GM10248 (cell line): ENCODE measurements at regions not wholly inside any gene's neighbourhood (a gene's known extent, or its start where the extent isn't known, plus 50 kb on each side); places are given as distances from the start of the nearest gene placed in this dataset.

Experiments
- CTCF ChIA-PET: fragments of 300-600 bp; sonication (Branson Sonifier 250); formaldehyde crosslinking; extraction: SDS; loops from one replicate; lab custom pipeline; 2021; ENCODE audit warnings: antibody characterized with exemption; lab: Yijun Ruan, JAX
- POLR2A ChIA-PET: fragments of 350-650 bp; sonication (Branson Sonifier 250); formaldehyde crosslinking; extraction: SDS; loops from one replicate; lab custom pipeline; 2020; ENCODE audit warnings: antibody characterized with exemption; lab: Yijun Ruan, JAX
- DNase-seq: peaks from one replicate; pipeline ENCODE4 v3.0.0; 2012; ENCODE audit errors: extremely low spot score
- TF ChIP-seq, protein P1 (sequence below): IDR thresholded peaks from 2 replicates; pipeline ENCODE4 v1.5.1; 2012; ENCODE audit warnings: mild to moderate bottlenecking, low read depth; ENCODE audit errors: extremely low read depth, missing control alignments, control extremely low read depth

DNA sequence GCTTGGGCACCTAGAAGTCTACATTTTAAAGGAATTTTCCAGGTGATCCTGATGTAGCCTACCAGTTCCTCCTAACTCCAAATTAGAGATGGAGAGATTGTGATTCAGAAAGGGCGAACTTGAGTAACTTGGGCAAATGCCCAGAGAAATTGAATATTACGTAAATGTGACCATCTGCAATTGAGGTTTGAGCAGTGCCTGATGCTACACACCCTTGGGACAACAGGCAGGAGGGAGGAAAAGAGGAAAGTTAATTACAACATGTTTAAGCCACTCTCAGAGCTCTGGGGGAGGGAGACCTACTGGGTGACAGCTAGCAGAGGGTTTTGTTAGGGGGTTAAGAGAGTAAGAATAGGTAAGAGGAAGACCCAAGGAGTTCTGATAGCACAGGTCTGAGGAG, 208.9 kb downstream of the LPIN1 start:
- ChIA-PET POLR2A (no interaction called here), CTCF (no interaction called here)
- no peak for DNase-seq
- TF ChIP-seq, protein P1, sequence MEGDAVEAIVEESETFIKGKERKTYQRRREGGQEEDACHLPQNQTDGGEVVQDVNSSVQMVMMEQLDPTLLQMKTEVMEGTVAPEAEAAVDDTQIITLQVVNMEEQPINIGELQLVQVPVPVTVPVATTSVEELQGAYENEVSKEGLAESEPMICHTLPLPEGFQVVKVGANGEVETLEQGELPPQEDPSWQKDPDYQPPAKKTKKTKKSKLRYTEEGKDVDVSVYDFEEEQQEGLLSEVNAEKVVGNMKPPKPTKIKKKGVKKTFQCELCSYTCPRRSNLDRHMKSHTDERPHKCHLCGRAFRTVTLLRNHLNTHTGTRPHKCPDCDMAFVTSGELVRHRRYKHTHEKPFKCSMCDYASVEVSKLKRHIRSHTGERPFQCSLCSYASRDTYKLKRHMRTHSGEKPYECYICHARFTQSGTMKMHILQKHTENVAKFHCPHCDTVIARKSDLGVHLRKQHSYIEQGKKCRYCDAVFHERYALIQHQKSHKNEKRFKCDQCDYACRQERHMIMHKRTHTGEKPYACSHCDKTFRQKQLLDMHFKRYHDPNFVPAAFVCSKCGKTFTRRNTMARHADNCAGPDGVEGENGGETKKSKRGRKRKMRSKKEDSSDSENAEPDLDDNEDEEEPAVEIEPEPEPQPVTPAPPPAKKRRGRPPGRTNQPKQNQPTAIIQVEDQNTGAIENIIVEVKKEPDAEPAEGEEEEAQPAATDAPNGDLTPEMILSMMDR, result no peak

DNA sequence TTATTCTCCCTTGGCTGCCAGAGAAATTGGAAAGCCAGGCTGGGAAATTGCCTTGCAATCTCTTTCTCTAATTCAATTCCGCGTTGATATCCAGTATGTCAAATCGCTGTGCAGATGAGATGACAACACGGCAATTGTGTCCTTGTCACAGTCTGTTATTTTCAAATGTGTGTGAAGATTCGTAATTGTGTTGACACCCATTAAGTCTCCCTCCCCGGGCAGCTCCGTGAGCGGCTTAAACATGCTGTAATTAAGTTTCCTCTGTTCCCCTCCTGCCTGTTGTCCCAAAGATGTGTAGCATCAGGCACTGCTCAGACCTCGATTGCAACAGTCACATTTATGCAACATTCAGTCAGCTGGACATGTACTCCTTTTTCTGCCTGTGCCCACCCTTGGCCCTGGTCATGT, 209.5 kb downstream of the LPIN1 start:
- POLR2A ChIA-PET, result no interaction called here
- TF ChIP-seq, protein P1, result no peak
- DNase-seq, result no peak

DNA sequence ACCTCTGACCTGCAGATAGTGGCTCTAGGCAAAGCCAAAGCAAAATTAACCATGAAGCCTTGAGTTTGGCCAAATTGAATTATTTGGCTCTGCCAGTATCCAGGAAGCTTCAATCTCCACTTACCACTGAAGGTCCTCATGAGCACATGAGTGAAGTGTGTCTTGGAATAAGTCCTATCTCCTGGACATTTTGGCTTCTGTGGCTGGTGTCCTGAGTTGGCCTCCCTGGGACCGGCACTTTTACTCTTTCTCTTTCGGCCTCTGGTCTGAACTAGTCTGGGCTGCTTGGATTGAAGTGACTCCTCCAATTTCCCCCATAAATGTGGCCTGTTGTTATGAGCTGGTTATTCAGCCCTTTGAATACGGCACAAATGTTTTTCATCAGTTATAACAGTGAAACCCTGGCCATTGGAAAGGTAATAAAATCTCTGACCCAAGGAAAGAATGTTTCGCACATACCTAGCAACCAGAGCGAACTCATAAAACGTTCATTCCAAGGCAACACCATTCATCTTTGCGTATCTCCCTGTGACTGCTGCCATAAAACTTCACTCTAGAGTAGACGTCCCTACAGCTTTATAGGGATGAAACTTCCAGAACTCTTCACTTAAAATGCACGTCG, 216.4 kb downstream of the LPIN1 start:
- CTCF ChIA-PET, result interaction anchor here (1.2 kb wide), 1 partner anchor 15 kb away, joined by 5 read pairs; no protein-coding TSS in a partner anchor
- no peak for DNase-seq
- TF ChIP-seq, protein P1, result no peak

More for the DNA sequence above, 209.5 kb downstream of the LPIN1 start:
- CTCF ChIA-PET, result no interaction called here

DNA sequence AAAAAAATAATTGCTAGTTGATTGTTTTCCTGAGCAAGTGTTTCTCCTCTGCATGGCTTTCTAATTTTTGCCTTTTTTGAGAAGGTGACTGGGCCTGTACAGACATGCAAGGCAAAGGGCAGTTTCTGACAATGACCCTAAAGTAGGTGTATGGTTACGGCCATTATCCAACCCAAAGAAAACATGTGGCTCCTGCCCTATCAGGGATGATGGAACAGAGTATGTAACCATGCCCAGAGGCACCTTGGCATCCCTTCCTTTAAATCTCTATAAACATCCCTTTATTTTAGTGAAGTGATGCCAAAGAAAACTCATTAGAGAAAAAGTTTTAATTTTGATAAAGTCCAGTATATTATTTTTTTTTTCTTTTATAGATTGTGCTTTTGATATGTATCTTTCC, 217.5 kb downstream of the LPIN1 start:
- ChIA-PET POLR2A (no interaction called here), CTCF (no interaction called here)
- TF ChIP-seq, protein P1, result no peak
- DNase-seq, result no peak

More for the DNA sequence above, 216.4 kb downstream of the LPIN1 start:
- POLR2A ChIA-PET, result no interaction called here

DNA sequence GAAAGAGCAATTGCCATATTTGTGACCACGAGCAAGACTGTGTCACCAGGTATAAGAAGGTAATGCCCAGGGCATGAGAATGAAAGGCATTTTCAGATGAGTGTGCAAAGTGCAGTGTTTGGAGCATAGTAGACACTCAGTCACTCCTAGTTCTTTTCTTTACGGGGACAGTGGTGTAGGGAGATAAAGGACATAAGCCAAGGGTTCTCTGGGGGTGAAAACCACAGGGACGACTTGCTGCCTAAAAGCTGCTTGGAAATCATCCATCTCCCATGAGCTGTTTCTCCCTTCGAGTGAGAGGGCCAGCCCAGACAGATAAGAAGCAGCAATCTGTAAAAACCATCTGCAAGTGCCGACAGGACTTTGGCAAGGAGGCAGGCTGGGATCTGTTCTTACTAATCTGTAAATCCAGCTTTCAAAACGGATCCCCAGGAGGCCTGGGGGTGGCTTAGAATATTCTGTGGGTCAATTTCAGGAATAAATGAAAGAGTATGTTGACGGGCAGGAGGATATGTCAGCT, 221.6 kb downstream of the LPIN1 start:
- CTCF ChIA-PET, result no interaction called here
- no peak for DNase-seq
- TF ChIP-seq, protein P1, result no peak
- POLR2A ChIA-PET, result no interaction called here

DNA sequence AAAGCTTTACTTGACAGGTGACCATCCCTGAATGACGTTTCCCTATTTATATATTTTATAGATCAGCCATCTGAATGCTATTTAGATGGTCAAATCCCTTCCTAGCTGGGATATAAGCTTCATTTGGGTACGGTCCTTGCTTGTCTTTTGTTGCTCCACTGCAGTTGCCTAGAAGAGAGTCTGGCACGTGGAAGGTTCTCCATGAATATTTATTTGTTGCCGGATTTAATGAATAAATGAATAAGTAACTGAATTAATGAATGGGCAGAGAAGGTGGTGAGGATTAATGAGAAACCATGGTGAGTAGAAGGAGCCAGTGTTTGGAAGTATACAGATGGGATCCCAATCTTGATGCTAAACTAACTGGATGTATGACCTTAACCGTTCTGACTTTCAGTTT, 222.1 kb downstream of the LPIN1 start:
- ChIA-PET POLR2A (no interaction called here), CTCF (interaction anchor here (0.8 kb wide), 1 partner anchor 14 kb away, joined by 3 read pairs; no protein-coding TSS in a partner anchor)
- TF ChIP-seq, protein P1, result no peak
- DNase-seq, result no peak
